ENCODE measurements at regions not wholly inside any gene's neighbourhood (a gene's known extent, or its start where the extent isn't known, plus 50 kb on each side); places are given as distances from the start of the nearest gene placed in this dataset.

- 33% methylated on average over 7 of the region's 7 CpGs for WGBS (ENCODE audit: low lambda C conversion rate, missing lambda C conversion rate)
- no peak overlapping the region for H2AFZ ChIP-seq
- no peaks in the 10 kb centered on the region for H3K79me2 ChIP-seq
- H3K4me3 ChIP-seq, result no peak overlapping the region
- H3K9me2 ChIP-seq (replicated peaks; ENCODE audit: insufficient read depth), result no peaks in the 10 kb centered on the region
- no peaks in the 10 kb centered on the region for H3K4me1 ChIP-seq (ENCODE audit: insufficient read depth)
- H4K20me1 ChIP-seq (ENCODE audit: insufficient read depth, poor library complexity, severe bottlenecking), result no peaks in the 10 kb centered on the region
- no peaks in the 10 kb centered on the region for H3K36me3 ChIP-seq (replicated peaks; ENCODE audit: insufficient read depth, low read depth)
- no peak for TF ChIP-seq EZH2 (IDR thresholded peaks at IDR 0.05; ENCODE audit: borderline replicate concordance)
- no peak for TF ChIP-seq EZH2phosphoT487 (IDR thresholded peaks at IDR 0.05; ENCODE audit: low read depth, severe bottlenecking, unreplicated experiment)
- no peaks in the 10 kb centered on the region for H3K27me3 ChIP-seq
- H3K9me3 ChIP-seq (ENCODE audit: low read depth), result peaks cover 6% of the 10 kb centered on the region
- no peak for DNase-seq (ENCODE audit: low spot score)
- no peak overlapping the region for H3K4me2 ChIP-seq
- H3K27ac ChIP-seq, result no peak overlapping the region
Measured at GRCh38 chr12:94815958-94816357, 165.6 kb upstream of the TMCC3 start.

- no peak for DNase-seq (ENCODE audit: low spot score)
- Histone ChIP-seq H3K27ac (no peak overlapping the region), H3K27me3 (no peaks in the 10 kb centered on the region), H3K4me1 (ENCODE audit: insufficient read depth) (no peaks in the 10 kb centered on the region), H3K9me2 (replicated peaks; ENCODE audit: insufficient read depth) (no peaks in the 10 kb centered on the region), H3K9me3 (ENCODE audit: low read depth) (peaks cover 6% of the 10 kb centered on the region), H2AFZ (no peak overlapping the region), H3K36me3 (replicated peaks; ENCODE audit: insufficient read depth, low read depth) (no peaks in the 10 kb centered on the region), H4K20me1 (ENCODE audit: insufficient read depth, poor library complexity, severe bottlenecking) (no peaks in the 10 kb centered on the region), H3K79me2 (no peaks in the 10 kb centered on the region), H3K4me2 (no peak overlapping the region), H3K4me3 (no peak overlapping the region)
- WGBS (ENCODE audit: low lambda C conversion rate, missing lambda C conversion rate), result 82% methylated on average over 2 of the region's 2 CpGs
- TF ChIP-seq EZH2 (IDR thresholded peaks at IDR 0.05; ENCODE audit: borderline replicate concordance) (no peak), CTCF (IDR thresholded peaks at IDR 0.05; ENCODE audit: poor library complexity) (no peak), EZH2phosphoT487 (IDR thresholded peaks at IDR 0.05; ENCODE audit: low read depth, severe bottlenecking, unreplicated experiment) (no peak)
Measured at GRCh38 chr12:94815450-94815849, 165.1 kb upstream of the TMCC3 start.

GRCh38 chr12:94813314-94813713 lies 163.0 kb upstream of the TMCC3 start:
- 35% methylated on average over 2 of the region's 2 CpGs for WGBS (ENCODE audit: low lambda C conversion rate, missing lambda C conversion rate)
- TF ChIP-seq EZH2 (IDR thresholded peaks at IDR 0.05; ENCODE audit: borderline replicate concordance) (no peak), CTCF (IDR thresholded peaks at IDR 0.05; ENCODE audit: poor library complexity) (no peak), EZH2phosphoT487 (IDR thresholded peaks at IDR 0.05; ENCODE audit: low read depth, severe bottlenecking, unreplicated experiment) (no peak)
- H2AFZ ChIP-seq, result no peak overlapping the region
- H3K4me2 ChIP-seq, result no peak overlapping the region
- H3K79me2 ChIP-seq, result no peaks in the 10 kb centered on the region
- peaks cover 6% of the 10 kb centered on the region for H3K9me3 ChIP-seq (ENCODE audit: low read depth)
- H3K27me3 ChIP-seq, result no peaks in the 10 kb centered on the region
- H3K4me1 ChIP-seq (ENCODE audit: insufficient read depth), result no peaks in the 10 kb centered on the region
- H3K27ac ChIP-seq, result no peak overlapping the region
- no peaks in the 10 kb centered on the region for H3K36me3 ChIP-seq (replicated peaks; ENCODE audit: insufficient read depth, low read depth)
- DNase-seq (ENCODE audit: low spot score), result no peak
- H4K20me1 ChIP-seq (ENCODE audit: insufficient read depth, poor library complexity, severe bottlenecking), result no peaks in the 10 kb centered on the region
- no peaks in the 10 kb centered on the region for H3K9me2 ChIP-seq (replicated peaks; ENCODE audit: insufficient read depth)
- no peak overlapping the region for H3K4me3 ChIP-seq

GRCh38 chr12:94812345-94812744 lies 162.0 kb upstream of the TMCC3 start:
- Histone ChIP-seq H3K4me1 (ENCODE audit: insufficient read depth) (no peaks in the 10 kb centered on the region), H3K9me2 (replicated peaks; ENCODE audit: insufficient read depth) (no peaks in the 10 kb centered on the region), H4K20me1 (ENCODE audit: insufficient read depth, poor library complexity, severe bottlenecking) (no peaks in the 10 kb centered on the region), H3K27ac (no peak overlapping the region), H2AFZ (no peak overlapping the region), H3K79me2 (no peaks in the 10 kb centered on the region), H3K27me3 (no peaks in the 10 kb centered on the region), H3K9me3 (ENCODE audit: low read depth) (peaks cover 6% of the 10 kb centered on the region), H3K36me3 (replicated peaks; ENCODE audit: insufficient read depth, low read depth) (no peaks in the 10 kb centered on the region), H3K4me2 (no peak overlapping the region), H3K4me3 (no peak overlapping the region)
- TF ChIP-seq EZH2phosphoT487 (IDR thresholded peaks at IDR 0.05; ENCODE audit: low read depth, severe bottlenecking, unreplicated experiment) (no peak), EZH2 (IDR thresholded peaks at IDR 0.05; ENCODE audit: borderline replicate concordance) (no peak), CTCF (IDR thresholded peaks at IDR 0.05; ENCODE audit: poor library complexity) (no peak)
- no peak for DNase-seq (ENCODE audit: low spot score)
- WGBS (ENCODE audit: low lambda C conversion rate, missing lambda C conversion rate), result 94% methylated on average over 2 of the region's 2 CpGs

Measured in hepatocyte (in vitro differentiated cells).